MG63 (cell line): ENCODE measurements at regions not wholly inside any gene's neighbourhood (a gene's known extent, or its start where the extent isn't known, plus 50 kb on each side); places are given as distances from the start of the nearest gene placed in this dataset.

ENCODE experiments used
- DNase-seq: peaks from one replicate; pipeline ENCODE4 v3.0.0-alpha.2; 2020
- H3K27me3 ChIP-seq: fragments of 250-450 bp; sonication (Bioruptor Pico); 2 replicates; pipeline ENCODE4 v1.5.1; 2020; ENCODE audit warnings: mild to moderate bottlenecking, moderate library complexity
- H3K36me3 ChIP-seq: fragments of 250-450 bp; sonication (Bioruptor Pico); 2 replicates; pipeline ENCODE4 v1.5.1; 2020; ENCODE audit warnings: mild to moderate bottlenecking, moderate library complexity
- H3K4me3 ChIP-seq: fragments of 250-450 bp; sonication (Bioruptor Pico); 2 replicates; pipeline ENCODE4 v1.5.1; 2020; ENCODE audit warnings: mild to moderate bottlenecking, moderate library complexity
- H3K9me3 ChIP-seq: fragments of 250-450 bp; sonication (Bioruptor Pico); 2 replicates; pipeline ENCODE4 v1.5.1; 2020; ENCODE audit warnings: mild to moderate bottlenecking, moderate library complexity

DNA sequence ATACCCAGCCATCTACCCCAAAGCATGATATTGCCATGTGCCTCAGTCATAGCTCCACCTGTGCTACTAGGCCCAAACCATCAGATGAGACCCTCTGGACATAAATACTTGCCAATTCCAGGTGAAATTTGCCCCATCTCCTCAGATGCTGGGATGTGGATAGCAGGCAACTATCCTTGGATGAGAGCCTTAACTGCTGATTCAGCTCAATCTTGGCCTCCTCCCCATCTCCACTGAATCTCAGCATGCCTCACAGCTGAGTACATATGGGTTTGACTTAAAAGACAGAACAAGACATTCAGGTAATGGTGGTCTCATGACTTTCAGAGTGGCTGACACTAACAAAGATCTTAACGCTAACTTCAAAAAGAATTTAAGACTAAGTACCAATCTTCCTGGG, 50.8 kb upstream of the KLHL13 start:
- no peak for DNase-seq
- Histone ChIP-seq H3K27me3 (no peaks in the 10 kb centered on the region), H3K4me3 (no peak overlapping the region), H3K36me3 (no peaks in the 10 kb centered on the region), H3K9me3 (no peaks in the 10 kb centered on the region)

- no peaks in the 10 kb centered on the region for H3K36me3 ChIP-seq
These were observed 54.7 kb upstream of the KLHL13 start for GRCh38 chrX:118171356-118171755.

GRCh38 chrX:118174516-118175098, 58.0 kb upstream of the KLHL13 start:
- H3K36me3 ChIP-seq = no peaks in the 10 kb centered on the region
- no peak for DNase-seq

More at GRCh38 chrX:118171356-118171755, 54.7 kb upstream of the KLHL13 start:
- Histone ChIP-seq H3K4me3 (no peak overlapping the region), H3K27me3 (no peaks in the 10 kb centered on the region), H3K9me3 (no peaks in the 10 kb centered on the region)
- DNase-seq = no peak

GRCh38 chrX:118177708-118178107, 61.1 kb upstream of the KLHL13 start:
- no peak for DNase-seq
- no peaks in the 10 kb centered on the region for H3K36me3 ChIP-seq
- H3K4me3 ChIP-seq = no peak overlapping the region
- no peaks in the 10 kb centered on the region for H3K9me3 ChIP-seq
- no peaks in the 10 kb centered on the region for H3K27me3 ChIP-seq

More at GRCh38 chrX:118174516-118175098, 58.0 kb upstream of the KLHL13 start:
- Histone ChIP-seq H3K9me3 (no peaks in the 10 kb centered on the region), H3K4me3 (no peak overlapping the region), H3K27me3 (no peaks in the 10 kb centered on the region)

- no peak for DNase-seq
- Histone ChIP-seq H3K9me3 (no peaks in the 10 kb centered on the region), H3K36me3 (no peaks in the 10 kb centered on the region), H3K4me3 (no peak overlapping the region), H3K27me3 (no peaks in the 10 kb centered on the region)
These were observed 61.8 kb upstream of the KLHL13 start for GRCh38 chrX:118178450-118178849.

DNA sequence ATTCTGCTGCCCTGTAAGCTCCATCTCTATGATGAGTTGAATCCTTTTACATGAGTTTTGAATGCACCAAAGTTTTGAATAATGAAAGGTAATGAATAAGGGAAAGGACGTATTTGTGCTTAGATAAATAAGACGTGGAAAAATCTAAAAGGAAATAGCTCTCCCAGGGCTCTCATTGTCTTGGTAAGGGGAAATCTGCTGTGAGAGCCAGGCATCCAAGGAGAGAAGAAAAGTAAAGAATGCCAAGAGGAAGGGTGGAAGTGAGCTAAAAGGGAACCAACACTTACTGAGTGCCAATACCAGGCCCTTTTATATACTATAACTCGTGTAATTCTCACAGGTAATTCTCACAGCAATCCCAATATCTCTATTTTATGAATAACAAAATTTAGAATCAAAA, 62.6 kb upstream of the KLHL13 start:
- no peaks in the 10 kb centered on the region for H3K36me3 ChIP-seq
- H3K9me3 ChIP-seq = no peaks in the 10 kb centered on the region
- no peaks in the 10 kb centered on the region for H3K27me3 ChIP-seq
- DNase-seq = no peak
- H3K4me3 ChIP-seq = no peak overlapping the region

- Histone ChIP-seq H3K36me3 (no peaks in the 10 kb centered on the region), H3K9me3 (no peaks in the 10 kb centered on the region), H3K27me3 (no peaks in the 10 kb centered on the region), H3K4me3 (no peak overlapping the region)
- DNase-seq = no peak
These were observed 63.1 kb upstream of the KLHL13 start for GRCh38 chrX:118179718-118180117.

DNA sequence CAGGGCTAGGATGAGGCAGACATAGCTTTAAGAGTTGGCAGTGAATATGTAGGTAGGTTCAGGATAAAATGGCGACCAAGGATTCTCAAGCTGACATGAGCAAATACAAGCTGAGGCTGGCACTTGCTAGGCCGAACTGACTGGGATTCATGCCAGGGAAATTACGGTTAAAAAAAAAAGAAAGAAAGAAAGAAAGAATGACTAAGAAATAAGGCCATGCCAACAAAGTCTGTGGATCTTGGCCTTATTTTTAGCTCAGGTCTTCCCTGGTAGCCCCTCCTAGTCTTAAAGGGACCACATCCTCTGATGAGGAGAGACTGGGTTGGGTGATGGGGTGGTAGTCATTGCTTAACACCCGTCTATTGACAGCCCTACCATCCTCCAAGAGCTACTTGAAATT, 64.4 kb upstream of the KLHL13 start:
- no peaks in the 10 kb centered on the region for H3K9me3 ChIP-seq
- no peaks in the 10 kb centered on the region for H3K36me3 ChIP-seq
- no peak overlapping the region for H3K4me3 ChIP-seq
- H3K27me3 ChIP-seq = no peaks in the 10 kb centered on the region
- no peak for DNase-seq

DNA sequence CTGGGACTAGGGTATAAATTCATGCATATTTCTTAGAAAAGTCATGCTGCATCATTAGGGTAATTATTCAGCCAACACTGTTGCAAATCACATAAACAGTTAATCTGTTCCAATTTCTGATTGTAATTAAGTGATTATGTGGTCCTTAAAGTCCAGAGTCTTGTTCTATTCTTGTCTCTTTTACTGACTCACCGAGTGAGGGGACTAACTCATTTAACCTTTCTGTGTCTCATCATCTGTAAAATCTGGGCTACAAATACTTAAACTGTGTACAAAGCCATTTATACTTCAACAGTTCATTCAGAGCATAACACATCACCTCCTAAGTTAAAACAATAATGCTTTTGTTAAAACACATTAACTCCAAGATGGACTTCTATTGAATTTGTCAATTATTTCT, 65.4 kb upstream of the KLHL13 start:
- no peak overlapping the region for H3K4me3 ChIP-seq
- no peaks in the 10 kb centered on the region for H3K36me3 ChIP-seq
- H3K27me3 ChIP-seq = no peaks in the 10 kb centered on the region
- H3K9me3 ChIP-seq = no peaks in the 10 kb centered on the region
- no peak for DNase-seq

DNA sequence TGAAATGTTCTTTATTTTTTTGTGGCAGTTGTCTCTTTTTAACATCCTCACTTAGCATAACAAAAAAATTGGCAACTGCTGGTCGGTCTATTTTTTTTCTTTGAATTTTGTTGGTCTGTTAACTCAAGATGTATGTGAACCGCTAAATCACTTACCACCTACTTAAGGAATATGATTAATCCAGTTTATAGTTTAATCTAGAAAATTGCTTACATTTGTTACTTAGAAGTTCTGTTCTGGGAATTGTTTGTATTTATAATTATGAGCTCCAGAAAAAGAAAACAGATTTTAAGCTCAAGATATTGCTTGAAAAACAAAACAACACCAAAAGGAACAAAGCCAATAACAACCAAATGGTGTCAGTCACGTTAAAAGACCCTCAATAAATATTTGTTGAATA, 66.1 kb upstream of the KLHL13 start:
- no peak for DNase-seq
- Histone ChIP-seq H3K36me3 (no peaks in the 10 kb centered on the region), H3K9me3 (no peaks in the 10 kb centered on the region), H3K4me3 (no peak overlapping the region), H3K27me3 (no peaks in the 10 kb centered on the region)

DNA sequence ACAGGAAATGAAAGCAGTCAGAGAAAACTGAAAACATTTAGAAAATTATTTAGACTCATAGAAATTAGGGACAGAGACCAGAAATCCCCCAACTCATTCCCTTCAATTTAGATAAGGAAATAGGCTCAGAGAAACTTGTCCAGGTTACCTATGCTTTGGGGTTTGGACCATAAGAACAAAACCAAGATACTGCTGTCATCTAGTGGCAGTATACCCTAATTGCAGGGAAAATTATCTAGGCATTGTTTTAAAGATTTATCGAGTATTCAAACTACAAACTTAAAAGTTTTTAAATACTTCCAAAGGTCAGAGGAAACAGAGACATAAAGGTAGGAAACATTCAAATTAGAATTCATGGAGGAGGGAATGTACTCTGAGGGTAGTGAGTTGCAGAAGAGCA, 67.0 kb upstream of the KLHL13 start:
- H3K4me3 ChIP-seq = no peak overlapping the region
- DNase-seq = no peak
- no peaks in the 10 kb centered on the region for H3K36me3 ChIP-seq
- H3K9me3 ChIP-seq = no peaks in the 10 kb centered on the region
- H3K27me3 ChIP-seq = no peaks in the 10 kb centered on the region

DNA sequence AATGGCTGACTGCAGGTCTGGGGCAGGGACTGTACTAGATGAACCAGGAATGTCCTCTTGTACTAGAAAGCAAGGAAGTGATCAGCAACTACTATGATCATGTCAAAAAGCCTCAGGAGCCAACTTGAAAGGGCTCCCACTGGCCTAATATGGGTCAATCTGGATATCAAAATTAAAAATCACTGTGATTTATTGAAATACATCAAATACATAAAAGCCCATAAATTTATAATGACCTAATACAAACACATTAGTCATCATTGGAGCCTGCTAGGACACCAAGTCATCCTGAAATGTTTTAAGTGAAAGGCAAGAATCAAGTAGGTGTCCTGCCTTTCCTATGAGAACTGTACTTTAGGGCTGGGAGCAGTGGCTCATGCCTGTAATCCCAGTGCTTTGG, 70.5 kb upstream of the KLHL13 start:
- Histone ChIP-seq H3K36me3 (no peaks in the 10 kb centered on the region), H3K27me3 (no peaks in the 10 kb centered on the region), H3K9me3 (no peaks in the 10 kb centered on the region), H3K4me3 (no peak overlapping the region)
- DNase-seq = no peak

DNA sequence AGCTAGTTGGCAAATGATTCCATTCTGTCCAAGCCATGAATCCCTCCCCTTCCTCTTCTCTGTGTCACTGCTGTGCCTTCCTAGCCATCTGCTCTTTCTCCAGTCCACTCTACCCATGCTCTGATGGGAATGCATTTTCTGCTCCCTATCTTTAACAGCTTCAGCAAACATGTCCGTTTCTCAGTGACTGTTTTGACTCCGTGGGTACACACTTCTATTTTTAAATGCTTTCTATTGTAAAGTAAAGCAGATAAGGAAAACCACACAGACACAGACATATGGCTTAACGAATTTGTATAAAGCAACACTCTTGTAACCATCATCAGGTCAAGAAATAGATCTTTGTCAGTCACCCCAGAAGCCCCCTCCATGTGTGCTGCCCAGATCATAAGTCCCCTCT, 72.4 kb upstream of the KLHL13 start:
- Histone ChIP-seq H3K4me3 (no peak overlapping the region), H3K36me3 (no peaks in the 10 kb centered on the region), H3K27me3 (no peaks in the 10 kb centered on the region), H3K9me3 (no peaks in the 10 kb centered on the region)
- no peak for DNase-seq

DNA sequence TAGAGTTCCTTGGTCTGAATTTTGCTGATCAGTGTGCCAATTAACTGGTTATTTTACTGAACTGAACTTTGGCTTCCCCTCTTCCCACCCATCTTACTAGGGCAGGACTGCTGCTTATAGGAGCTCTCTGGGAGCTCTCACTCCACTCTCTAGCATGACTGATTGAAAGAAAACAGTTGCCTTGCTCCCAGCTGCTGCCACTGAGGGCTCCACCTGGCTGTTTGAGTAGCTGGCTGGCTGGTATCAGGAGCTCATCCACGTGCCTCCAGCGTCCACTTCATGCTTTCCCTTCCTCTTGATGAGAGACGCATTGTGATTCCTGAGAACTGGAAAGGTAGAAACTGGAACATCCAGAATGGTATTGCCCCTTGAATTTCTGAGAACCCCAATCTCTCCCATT, 73.0 kb upstream of the KLHL13 start:
- no peaks in the 10 kb centered on the region for H3K36me3 ChIP-seq
- no peaks in the 10 kb centered on the region for H3K27me3 ChIP-seq
- no peaks in the 10 kb centered on the region for H3K9me3 ChIP-seq
- no peak overlapping the region for H3K4me3 ChIP-seq
- no peak for DNase-seq

GRCh38 chrX:118197730-118198129, 81.1 kb upstream of the KLHL13 start:
- Histone ChIP-seq H3K36me3 (no peaks in the 10 kb centered on the region), H3K4me3 (no peak overlapping the region), H3K27me3 (no peaks in the 10 kb centered on the region), H3K9me3 (no peaks in the 10 kb centered on the region)
- DNase-seq = no peak

- Histone ChIP-seq H3K4me3 (no peak overlapping the region), H3K27me3 (no peaks in the 10 kb centered on the region), H3K9me3 (no peaks in the 10 kb centered on the region), H3K36me3 (no peaks in the 10 kb centered on the region)
- DNase-seq = no peak
These were observed 82.0 kb upstream of the KLHL13 start for GRCh38 chrX:118198577-118198976.

- Histone ChIP-seq H3K4me3 (no peak overlapping the region), H3K27me3 (no peaks in the 10 kb centered on the region), H3K9me3 (no peaks in the 10 kb centered on the region), H3K36me3 (no peaks in the 10 kb centered on the region)
- no peak for DNase-seq
These were observed 83.4 kb upstream of the KLHL13 start for GRCh38 chrX:118199997-118200396.

- Histone ChIP-seq H3K4me3 (no peak overlapping the region), H3K36me3 (no peaks in the 10 kb centered on the region), H3K9me3 (no peaks in the 10 kb centered on the region), H3K27me3 (no peaks in the 10 kb centered on the region)
- DNase-seq = no peak
These were observed 89.1 kb upstream of the KLHL13 start for GRCh38 chrX:118205421-118206395.
